Bronchial epithelial cell (primary cell): ENCODE measurements at regions not wholly inside any gene's neighbourhood (a gene's known extent, or its start where the extent isn't known, plus 50 kb on each side); places are given as distances from the start of the nearest gene placed in this dataset.

ENCODE experiments used
- DNase-seq: peaks from one replicate; pipeline ENCODE4 v3.0.0-alpha.2; 2010; ENCODE audit warnings: low read depth
- FAIRE-seq: peaks from 2 replicates; lab custom pipeline; 2011; peaks lifted over from hg19 to GRCh38; lab: Jason Lieb, UNC
- H3K27me3 ChIP-seq: 2 replicates; pipeline ENCODE4 v1.5.1; 2011; ENCODE audit warnings: low read length; ENCODE audit not compliant: control insufficient read depth, insufficient read depth
- H3K36me3 ChIP-seq: 2 replicates; pipeline ENCODE4 v1.5.1; 2011; ENCODE audit warnings: low read length; ENCODE audit not compliant: control insufficient read depth, insufficient read depth
- H3K4me3 ChIP-seq: 2 replicates; pipeline ENCODE4 v1.5.1; 2011; ENCODE audit warnings: mild to moderate bottlenecking, low read depth, low read length, control low read depth
- CTCF ChIP-seq: IDR thresholded peaks from 2 replicates; pipeline ENCODE4 v1.5.1; 2011; ENCODE audit warnings: mild to moderate bottlenecking, moderate library complexity, low read length, control low read depth, inconsistent platforms; ENCODE audit not compliant: insufficient read depth, severe bottlenecking

GRCh38 chr7:120041798-120042197, 231.2 kb upstream of the KCND2 start:
- FAIRE-seq = no peak

GRCh38 chr7:120043250-120043649, 229.7 kb upstream of the KCND2 start:
- TF ChIP-seq CTCF = no peak
- FAIRE-seq (peak; percentile 7), DNase-seq (no peak)
- H3K36me3 ChIP-seq = no peaks in the 10 kb centered on the region
- H3K27me3 ChIP-seq = no peaks in the 10 kb centered on the region
- no peak overlapping the region for H3K4me3 ChIP-seq

More at GRCh38 chr7:120041798-120042197, 231.2 kb upstream of the KCND2 start:
- DNase-seq = no peak
- Histone ChIP-seq H3K4me3 (no peak overlapping the region), H3K36me3 (no peaks in the 10 kb centered on the region), H3K27me3 (no peaks in the 10 kb centered on the region)
- no peak for TF ChIP-seq CTCF

GRCh38 chr7:120052884-120053382, 220.0 kb upstream of the KCND2 start:
- Histone ChIP-seq H3K4me3 (no peak overlapping the region), H3K27me3 (no peaks in the 10 kb centered on the region), H3K36me3 (no peaks in the 10 kb centered on the region)
- DNase-seq (peak; percentile 89), FAIRE-seq (no peak)
- TF ChIP-seq CTCF = no peak

- Histone ChIP-seq H3K4me3 (no peak overlapping the region), H3K36me3 (no peaks in the 10 kb centered on the region), H3K27me3 (no peaks in the 10 kb centered on the region)
- no peak for FAIRE-seq
- TF ChIP-seq CTCF = no peak
- no peak for DNase-seq
Measured at GRCh38 chr7:120053390-120053961, 219.5 kb upstream of the KCND2 start.

- FAIRE-seq (no peak), DNase-seq (peak; percentile 89)
- Histone ChIP-seq H3K4me3 (no peak overlapping the region), H3K27me3 (no peaks in the 10 kb centered on the region), H3K36me3 (no peaks in the 10 kb centered on the region)
- TF ChIP-seq CTCF = no peak
Measured at GRCh38 chr7:120054376-120055100, 218.4 kb upstream of the KCND2 start.
